DOHH2 (cell line): ENCODE measurements at regions not wholly inside any gene's neighbourhood (a gene's known extent, or its start where the extent isn't known, plus 50 kb on each side); places are given as distances from the start of the nearest gene placed in this dataset.

Experiments used
- CTCF ChIP-seq: fragments of 200-600 bp; sonication (generic); IDR thresholded peaks from one replicate; pipeline ENCODE4 v1.5.1; 2014; ENCODE audit warnings: antibody characterized with exemption, mild to moderate bottlenecking, low read depth, low read length; ENCODE audit not compliant: poor library complexity, severe bottlenecking
- EZH2phosphoT487 ChIP-seq: fragments of 200-600 bp; sonication (generic); IDR thresholded peaks from 2 replicates; pipeline ENCODE4 v1.6.1; 2017; ENCODE audit warnings: borderline replicate concordance, mild to moderate bottlenecking, antibody characterized with exemption, low read length, moderate library complexity, mixed read lengths

- no peak for TF ChIP-seq CTCF
- TF ChIP-seq EZH2phosphoT487 = no peak
Observed at GRCh38 chr18:60245096-60245495, 127.5 kb downstream of the MC4R start.
